ENCODE measurements at regions not wholly inside any gene's neighbourhood (a gene's known extent, or its start where the extent isn't known, plus 50 kb on each side); places are given as distances from the start of the nearest gene placed in this dataset.

DNA sequence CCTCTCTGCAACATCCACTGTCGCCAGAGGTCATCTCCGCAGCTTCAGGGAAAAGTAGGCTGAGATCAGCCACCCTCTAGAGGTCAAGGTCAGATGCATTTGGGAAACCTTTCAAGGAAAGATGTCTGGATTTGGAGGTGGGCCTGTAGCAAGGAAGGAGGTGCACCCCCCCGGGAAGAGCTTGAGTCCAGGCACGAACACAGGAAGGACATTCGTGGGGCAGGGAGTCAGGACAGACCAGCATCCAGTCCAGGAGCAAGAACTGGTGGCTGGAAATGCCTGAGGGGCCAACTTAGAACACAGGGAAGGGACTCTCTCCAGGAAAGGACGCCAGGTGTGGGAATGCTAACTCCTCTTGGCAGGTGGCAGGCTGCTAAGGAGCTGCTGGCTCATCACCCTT, 614.1 kb upstream of the MGMT start:
- no peak overlapping the region for H3K4me2 ChIP-seq (ENCODE audit: low read length)
- H3K4me3 ChIP-seq (ENCODE audit: low read length): no peak overlapping the region
- H3K9me3 ChIP-seq (ENCODE audit: insufficient read depth, low read length): no peaks in the 10 kb centered on the region
- TF ChIP-seq EZH2phosphoT487 (IDR thresholded peaks at IDR 0.05; ENCODE audit: low read depth): no peak
- TF ChIP-seq, protein P1, sequence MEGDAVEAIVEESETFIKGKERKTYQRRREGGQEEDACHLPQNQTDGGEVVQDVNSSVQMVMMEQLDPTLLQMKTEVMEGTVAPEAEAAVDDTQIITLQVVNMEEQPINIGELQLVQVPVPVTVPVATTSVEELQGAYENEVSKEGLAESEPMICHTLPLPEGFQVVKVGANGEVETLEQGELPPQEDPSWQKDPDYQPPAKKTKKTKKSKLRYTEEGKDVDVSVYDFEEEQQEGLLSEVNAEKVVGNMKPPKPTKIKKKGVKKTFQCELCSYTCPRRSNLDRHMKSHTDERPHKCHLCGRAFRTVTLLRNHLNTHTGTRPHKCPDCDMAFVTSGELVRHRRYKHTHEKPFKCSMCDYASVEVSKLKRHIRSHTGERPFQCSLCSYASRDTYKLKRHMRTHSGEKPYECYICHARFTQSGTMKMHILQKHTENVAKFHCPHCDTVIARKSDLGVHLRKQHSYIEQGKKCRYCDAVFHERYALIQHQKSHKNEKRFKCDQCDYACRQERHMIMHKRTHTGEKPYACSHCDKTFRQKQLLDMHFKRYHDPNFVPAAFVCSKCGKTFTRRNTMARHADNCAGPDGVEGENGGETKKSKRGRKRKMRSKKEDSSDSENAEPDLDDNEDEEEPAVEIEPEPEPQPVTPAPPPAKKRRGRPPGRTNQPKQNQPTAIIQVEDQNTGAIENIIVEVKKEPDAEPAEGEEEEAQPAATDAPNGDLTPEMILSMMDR (IDR thresholded peaks at IDR 0.05; ENCODE audit: low read depth, low read length): no peak
- no peak overlapping the region for H2AFZ ChIP-seq (ENCODE audit: low read depth, low read length)
- no peak overlapping the region for H3K9ac ChIP-seq (ENCODE audit: low read length)
- H4K20me1 ChIP-seq (ENCODE audit: insufficient read depth, low read length): no peaks in the 10 kb centered on the region
- no peak overlapping the region for H3K27ac ChIP-seq (ENCODE audit: low read length)
- no peaks in the 10 kb centered on the region for H3K79me2 ChIP-seq (ENCODE audit: low read length)
- H3K4me1 ChIP-seq (ENCODE audit: low read length): no peaks in the 10 kb centered on the region
- H3K27me3 ChIP-seq (ENCODE audit: low read depth, low read length): no peaks in the 10 kb centered on the region
- H3K36me3 ChIP-seq (replicated peaks; ENCODE audit: low read depth, low read length): no peaks in the 10 kb centered on the region

DNA sequence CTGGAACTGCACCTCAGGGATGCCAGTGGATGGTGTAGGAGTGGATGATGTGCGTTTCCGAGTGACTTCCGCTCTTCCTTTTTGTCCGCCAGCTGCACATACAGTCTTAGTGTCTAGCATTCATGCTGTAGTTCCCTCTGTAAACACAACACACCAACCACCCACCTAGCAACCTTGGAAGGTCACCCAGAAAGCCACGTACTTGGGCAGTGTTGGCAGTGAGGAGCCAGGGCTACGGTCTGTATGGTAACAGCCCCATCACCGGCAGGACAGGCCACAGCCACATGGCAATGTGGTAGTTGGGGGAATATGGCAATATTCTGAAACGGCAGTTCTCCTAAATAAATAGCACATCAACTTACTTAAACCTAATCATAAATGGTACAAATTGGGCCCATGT, 613.5 kb upstream of the MGMT start:
- H3K79me2 ChIP-seq (ENCODE audit: low read length): no peaks in the 10 kb centered on the region
- no peaks in the 10 kb centered on the region for H3K36me3 ChIP-seq (replicated peaks; ENCODE audit: low read depth, low read length)
- H3K4me3 ChIP-seq (ENCODE audit: low read length): no peak overlapping the region
- no peak overlapping the region for H2AFZ ChIP-seq (ENCODE audit: low read depth, low read length)
- no peak overlapping the region for H3K27ac ChIP-seq (ENCODE audit: low read length)
- no peak overlapping the region for H3K4me2 ChIP-seq (ENCODE audit: low read length)
- H3K27me3 ChIP-seq (ENCODE audit: low read depth, low read length): no peaks in the 10 kb centered on the region
- H3K4me1 ChIP-seq (ENCODE audit: low read length): no peaks in the 10 kb centered on the region
- no peaks in the 10 kb centered on the region for H4K20me1 ChIP-seq (ENCODE audit: insufficient read depth, low read length)
- no peaks in the 10 kb centered on the region for H3K9me3 ChIP-seq (ENCODE audit: insufficient read depth, low read length)
- H3K9ac ChIP-seq (ENCODE audit: low read length): no peak overlapping the region
- TF ChIP-seq, protein P1 (IDR thresholded peaks at IDR 0.05; ENCODE audit: low read depth, low read length): no peak
- TF ChIP-seq EZH2phosphoT487 (IDR thresholded peaks at IDR 0.05; ENCODE audit: low read depth): no peak

DNA sequence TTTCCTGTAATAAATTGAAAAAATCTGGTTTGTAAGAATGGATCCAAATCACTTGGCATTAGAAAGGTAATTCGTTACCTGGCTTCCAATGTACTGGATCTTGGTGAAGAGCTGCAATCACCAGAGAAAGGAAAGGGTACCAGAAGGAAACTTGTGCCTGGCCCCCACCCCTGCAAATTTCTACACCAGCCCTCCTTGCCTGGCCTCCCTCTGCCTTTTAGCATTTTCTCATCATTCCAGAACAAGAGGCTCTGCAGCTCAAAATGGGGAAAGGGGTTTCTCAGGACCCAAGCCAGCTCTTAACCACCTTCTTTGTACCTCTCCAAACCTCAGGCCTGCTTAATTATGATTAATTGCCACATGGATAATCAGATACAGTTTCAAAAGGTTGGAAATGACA, 612.8 kb upstream of the MGMT start:
- H2AFZ ChIP-seq (ENCODE audit: low read depth, low read length): no peak overlapping the region
- H3K9ac ChIP-seq (ENCODE audit: low read length): no peak overlapping the region
- H3K9me3 ChIP-seq (ENCODE audit: insufficient read depth, low read length): no peaks in the 10 kb centered on the region
- H3K27me3 ChIP-seq (ENCODE audit: low read depth, low read length): no peaks in the 10 kb centered on the region
- no peaks in the 10 kb centered on the region for H3K4me1 ChIP-seq (ENCODE audit: low read length)
- H3K4me2 ChIP-seq (ENCODE audit: low read length): no peak overlapping the region
- TF ChIP-seq EZH2phosphoT487 (IDR thresholded peaks at IDR 0.05; ENCODE audit: low read depth): no peak
- TF ChIP-seq, protein P1 (IDR thresholded peaks at IDR 0.05; ENCODE audit: low read depth, low read length): no peak
- H3K4me3 ChIP-seq (ENCODE audit: low read length): no peak overlapping the region
- H3K27ac ChIP-seq (ENCODE audit: low read length): no peak overlapping the region
- H3K79me2 ChIP-seq (ENCODE audit: low read length): no peaks in the 10 kb centered on the region
- H3K36me3 ChIP-seq (replicated peaks; ENCODE audit: low read depth, low read length): no peaks in the 10 kb centered on the region
- H4K20me1 ChIP-seq (ENCODE audit: insufficient read depth, low read length): no peaks in the 10 kb centered on the region

DNA sequence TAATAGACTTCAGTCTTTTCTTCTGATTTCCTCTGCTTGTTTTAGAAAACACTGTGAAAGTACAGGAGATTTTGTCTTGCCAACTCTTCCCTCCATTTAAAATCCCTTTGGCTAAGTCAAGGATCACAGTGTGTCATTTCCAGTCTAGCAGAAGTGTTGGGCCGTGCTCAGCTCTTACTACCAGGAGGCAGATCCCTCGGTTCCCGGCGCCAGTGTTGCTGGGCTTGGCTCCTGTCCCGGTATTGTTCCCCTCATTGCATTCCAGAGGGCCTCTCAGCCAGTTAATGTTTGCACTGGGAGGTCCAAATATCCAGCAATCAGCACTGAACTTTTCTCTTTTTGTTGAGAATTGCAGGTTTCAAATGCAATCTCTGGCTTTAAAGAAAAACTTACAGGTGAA, 612.1 kb upstream of the MGMT start:
- TF ChIP-seq EZH2phosphoT487 (IDR thresholded peaks at IDR 0.05; ENCODE audit: low read depth): no peak
- TF ChIP-seq, protein P1 (IDR thresholded peaks at IDR 0.05; ENCODE audit: low read depth, low read length): no peak
- H2AFZ ChIP-seq (ENCODE audit: low read depth, low read length): no peak overlapping the region

More for the DNA sequence above, 612.1 kb upstream of the MGMT start:
- no peaks in the 10 kb centered on the region for H3K36me3 ChIP-seq (replicated peaks; ENCODE audit: low read depth, low read length)
- H3K27ac ChIP-seq (ENCODE audit: low read length): no peak overlapping the region
- no peaks in the 10 kb centered on the region for H3K27me3 ChIP-seq (ENCODE audit: low read depth, low read length)
- no peaks in the 10 kb centered on the region for H3K9me3 ChIP-seq (ENCODE audit: insufficient read depth, low read length)
- H3K4me3 ChIP-seq (ENCODE audit: low read length): no peak overlapping the region
- H4K20me1 ChIP-seq (ENCODE audit: insufficient read depth, low read length): no peaks in the 10 kb centered on the region
- H3K4me2 ChIP-seq (ENCODE audit: low read length): no peak overlapping the region
- no peaks in the 10 kb centered on the region for H3K4me1 ChIP-seq (ENCODE audit: low read length)
- H3K9ac ChIP-seq (ENCODE audit: low read length): no peak overlapping the region
- H3K79me2 ChIP-seq (ENCODE audit: low read length): no peaks in the 10 kb centered on the region

Measured in OCI-LY3 (cell line).